NCI-H1694 treated with DMSO at 0.1 percent for 48 hours (cell line): ENCODE measurements at regions not wholly inside any gene's neighbourhood (a gene's known extent, or its start where the extent isn't known, plus 50 kb on each side); places are given as distances from the start of the nearest gene placed in this dataset.

Source experiments
- DNase-seq: peaks from one replicate; lab custom pipeline; 2025; lab: John Stamatoyannopoulos, UW

DNA sequence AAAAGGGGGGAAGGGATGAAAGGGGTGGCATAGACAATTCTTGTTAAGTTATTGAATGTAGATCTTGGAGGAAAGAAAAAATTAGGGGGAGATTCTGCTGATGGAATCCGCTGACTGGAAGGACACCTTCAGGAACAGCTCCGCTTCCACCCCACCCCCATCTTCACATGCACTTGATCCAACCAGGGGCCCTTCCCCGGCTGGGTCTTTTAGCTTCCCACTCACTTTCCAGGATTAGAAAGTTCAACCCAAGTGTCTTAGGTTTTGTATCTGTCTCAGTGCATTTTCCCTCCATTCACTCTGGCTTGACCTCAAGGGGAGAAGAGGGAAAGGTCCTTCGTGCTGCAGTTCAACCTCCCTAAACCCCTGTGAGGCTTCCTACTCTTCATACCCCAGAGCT, 141.4 kb downstream of the IRS2 start:
- no peak for DNase-seq

DNA sequence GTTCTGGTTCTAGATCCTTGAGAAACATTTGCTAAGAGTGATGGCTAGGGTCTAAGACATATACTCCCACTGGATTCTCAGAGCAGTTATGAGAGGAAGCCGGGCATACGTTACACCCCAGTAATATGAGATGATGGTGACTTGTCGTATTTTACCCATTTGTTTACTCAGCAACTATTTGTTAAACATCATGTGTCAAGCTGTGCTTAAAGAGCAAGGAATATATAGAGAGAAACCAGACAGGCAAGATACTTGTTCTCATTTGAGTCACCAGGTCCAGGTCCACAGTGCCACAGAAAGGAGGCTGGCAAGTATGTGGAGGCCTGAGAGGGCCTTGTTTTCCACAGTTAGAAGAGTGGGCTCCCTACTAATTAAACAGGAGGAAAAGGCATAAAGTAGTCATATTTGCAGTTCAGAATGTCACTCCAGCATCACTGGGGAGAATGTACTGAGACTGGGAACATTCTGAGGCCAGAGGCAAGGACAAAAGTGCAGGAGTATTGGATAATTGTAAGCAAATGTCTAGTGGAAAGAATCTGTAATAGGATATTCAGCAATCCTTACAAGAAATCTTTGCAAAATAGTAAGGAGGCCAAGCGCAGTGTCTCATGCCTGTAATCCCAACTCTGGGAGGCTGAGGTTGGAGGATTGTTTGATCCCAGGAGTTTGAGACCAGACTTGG, 142.2 kb downstream of the IRS2 start:
- DNase-seq: no peak

DNA sequence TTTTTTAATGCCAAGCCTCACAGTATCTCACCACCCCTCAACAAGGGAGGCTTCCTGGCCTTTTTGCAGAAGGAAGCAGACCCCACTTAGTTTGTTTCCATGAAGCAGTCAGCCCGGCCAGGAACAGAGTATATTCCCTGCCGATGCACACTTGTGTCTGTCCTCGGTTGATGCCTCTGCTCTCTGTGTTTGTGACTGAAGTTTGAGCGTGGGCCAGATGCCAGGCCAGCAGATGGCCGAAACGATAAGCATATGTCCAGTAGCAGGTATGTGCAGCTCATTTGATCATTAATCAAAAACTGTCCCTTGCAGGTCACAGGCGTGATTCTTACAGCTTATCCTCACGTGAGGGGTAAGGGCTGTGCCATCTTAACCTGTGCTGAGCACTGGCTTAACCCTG, 144.0 kb downstream of the IRS2 start:
- DNase-seq: no peak

DNA sequence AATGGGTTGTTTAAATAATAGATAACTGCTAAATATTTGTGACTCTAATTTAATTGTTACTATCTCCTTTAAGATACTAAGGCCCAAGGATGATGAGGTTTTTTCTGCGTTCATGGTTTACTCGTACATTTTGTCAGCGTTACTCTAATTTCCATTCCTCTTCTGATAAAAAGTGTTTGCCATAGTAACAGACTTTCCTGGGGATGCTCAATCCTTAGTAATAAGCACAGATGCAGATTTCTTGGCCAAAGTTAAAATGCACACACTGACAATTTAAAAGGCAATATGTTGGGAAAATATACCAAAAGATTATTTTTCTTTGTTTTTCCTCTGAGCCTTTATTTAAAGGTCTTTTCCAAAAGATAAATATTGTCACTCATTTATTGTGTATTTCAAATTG, 149.6 kb downstream of the IRS2 start:
- no peak for DNase-seq

DNA sequence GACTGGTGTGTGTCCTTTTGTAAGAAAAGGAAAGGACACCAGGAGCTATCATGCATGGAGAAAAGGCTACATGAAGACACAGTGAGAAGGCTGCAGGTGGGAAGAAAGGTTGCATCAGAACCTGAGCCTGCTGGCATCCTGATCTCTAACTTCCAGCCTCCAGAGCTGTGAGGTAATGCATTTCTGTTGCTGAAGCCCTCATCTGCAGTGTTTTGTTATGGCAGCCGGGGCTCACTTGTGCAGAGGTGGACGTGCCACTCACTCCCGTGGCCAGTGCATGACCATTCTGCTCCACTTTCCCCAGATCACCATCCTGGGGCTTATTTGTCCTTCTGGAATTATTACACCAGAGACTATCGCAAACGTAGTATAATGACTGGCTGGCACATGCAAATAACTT, 155.3 kb downstream of the IRS2 start:
- DNase-seq: no peak

DNA sequence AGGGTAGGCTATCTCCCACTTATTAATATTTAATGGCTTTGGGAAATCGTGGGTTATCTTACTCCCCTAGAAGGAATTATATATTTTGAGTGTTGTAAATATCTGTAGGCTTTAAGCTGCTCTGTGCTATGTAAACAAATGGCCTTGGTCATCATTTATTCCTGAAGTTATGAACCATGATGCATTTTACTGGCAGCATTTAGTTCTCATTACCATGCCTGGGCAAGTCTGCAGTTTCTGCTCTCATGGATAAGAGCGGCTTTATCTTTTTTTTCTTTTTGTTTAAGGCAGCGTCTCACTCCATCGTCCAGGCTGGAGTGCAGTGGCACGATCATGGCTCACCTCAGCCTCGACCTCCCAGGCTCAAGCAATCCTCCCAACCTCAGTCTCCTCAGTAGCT, 156.1 kb downstream of the IRS2 start:
- no peak for DNase-seq

DNA sequence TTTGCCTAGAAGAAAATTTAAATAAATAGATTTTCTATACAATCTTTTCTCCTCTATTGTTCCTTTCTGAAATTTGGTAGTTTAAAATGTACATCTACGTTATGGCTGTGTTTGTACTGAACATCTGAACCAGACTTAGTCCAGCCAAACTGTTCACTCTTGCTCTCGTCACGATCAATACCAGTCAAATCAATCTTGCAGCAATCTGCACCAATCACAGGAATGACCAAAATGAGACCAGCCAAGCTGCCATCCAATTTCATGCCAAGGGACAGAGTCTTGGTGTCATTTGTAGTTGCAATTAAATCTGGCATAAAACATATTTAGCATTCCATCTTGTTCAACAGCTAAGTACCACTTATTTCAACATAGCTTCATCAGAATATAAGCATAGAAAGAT, 156.6 kb downstream of the IRS2 start:
- DNase-seq: no peak

DNA sequence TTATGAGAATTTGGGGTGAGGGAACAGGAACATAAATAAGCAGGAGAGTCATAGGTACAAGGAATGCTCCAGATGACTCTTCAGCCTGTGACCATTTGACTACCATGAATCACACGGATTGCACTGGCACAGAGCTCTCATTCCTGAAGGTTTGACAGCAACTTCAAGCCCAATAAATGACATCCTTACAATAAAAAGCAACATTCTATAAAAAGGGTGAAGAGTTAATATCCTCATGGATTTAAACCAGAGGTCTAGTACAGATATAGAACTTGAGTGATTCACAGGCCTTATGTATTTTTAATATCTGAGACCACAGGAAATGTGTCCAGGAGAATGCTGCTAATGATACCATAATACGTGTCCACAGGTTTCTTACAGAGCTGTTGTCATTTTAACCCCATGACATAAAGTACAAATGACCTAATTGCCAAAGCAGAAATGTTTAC, 158.1 kb downstream of the IRS2 start:
- no peak for DNase-seq

DNA sequence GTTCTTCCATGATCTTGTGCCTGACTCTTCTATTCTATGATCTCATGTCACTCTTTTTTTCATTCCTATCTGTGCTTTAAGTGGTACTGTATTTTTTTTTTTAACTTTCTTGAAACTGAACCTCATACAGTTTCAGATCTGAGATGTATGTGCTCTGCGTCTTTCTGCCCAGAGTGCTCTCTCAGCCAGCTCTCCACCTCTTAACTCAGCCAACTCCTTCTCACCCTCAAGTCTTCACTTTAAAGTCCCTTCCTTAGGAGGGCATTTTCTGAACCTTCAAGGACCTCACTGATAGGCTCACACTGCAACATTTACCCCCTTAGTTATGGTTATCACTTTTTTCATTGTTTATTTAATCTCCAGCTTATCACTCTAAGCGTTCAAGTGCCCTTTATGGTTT, 158.7 kb downstream of the IRS2 start:
- no peak for DNase-seq

DNA sequence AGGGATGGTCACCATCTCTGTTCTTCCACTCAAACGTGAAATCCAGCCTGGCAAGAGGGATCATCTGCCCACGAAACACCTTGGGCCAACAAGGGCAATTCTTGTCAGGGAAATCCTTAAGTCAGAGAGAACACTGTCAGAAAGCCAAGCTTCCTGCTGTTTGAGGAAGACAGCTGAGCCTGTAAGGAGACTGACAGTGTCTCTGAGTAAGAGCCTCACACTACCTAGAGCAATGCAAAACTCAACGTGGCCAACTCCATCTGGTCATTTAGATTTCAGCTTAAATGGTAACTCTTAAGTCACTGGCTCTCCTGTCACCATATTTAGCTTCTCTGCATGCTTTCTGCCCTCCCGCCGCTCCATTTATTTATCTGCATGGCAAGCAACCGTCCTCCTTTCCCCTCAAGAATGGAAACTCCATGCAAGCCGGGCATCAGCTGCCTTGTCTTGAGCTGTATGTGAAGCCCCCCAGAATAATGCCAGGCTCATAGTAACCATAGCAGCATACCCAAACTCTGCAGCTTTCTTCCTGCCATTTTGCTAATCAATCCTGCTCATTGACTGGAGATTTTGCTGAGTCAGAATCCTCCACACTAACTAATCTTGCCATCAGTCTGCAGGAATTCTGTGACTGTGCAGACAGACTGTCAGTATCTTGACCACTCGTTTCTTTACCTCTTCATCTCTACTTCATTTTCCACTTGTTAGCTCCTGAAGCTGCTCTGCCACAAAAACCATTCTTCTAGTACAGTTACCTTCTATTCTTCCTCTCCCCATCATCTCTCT, 159.8 kb downstream of the IRS2 start:
- DNase-seq: no peak

DNA sequence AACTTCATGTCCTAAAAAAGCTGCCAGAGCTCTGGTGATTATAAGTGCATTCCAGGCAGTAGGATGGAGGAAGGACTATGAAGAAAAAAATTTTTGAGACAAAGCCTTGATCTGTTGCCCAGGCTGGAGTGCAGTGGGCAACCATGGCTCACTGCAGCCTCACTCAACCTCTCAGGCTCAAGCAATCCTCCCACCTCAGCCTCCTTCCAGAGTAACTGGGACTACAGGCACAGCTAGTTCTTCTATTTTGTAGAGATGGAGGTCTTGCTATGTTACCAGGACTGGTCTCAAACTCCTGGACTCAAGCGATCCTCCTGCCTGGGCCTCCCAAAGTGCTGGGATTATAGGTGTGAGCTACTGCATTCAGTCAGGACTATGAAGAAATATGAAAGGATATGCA, 161.2 kb downstream of the IRS2 start:
- no peak for DNase-seq

DNA sequence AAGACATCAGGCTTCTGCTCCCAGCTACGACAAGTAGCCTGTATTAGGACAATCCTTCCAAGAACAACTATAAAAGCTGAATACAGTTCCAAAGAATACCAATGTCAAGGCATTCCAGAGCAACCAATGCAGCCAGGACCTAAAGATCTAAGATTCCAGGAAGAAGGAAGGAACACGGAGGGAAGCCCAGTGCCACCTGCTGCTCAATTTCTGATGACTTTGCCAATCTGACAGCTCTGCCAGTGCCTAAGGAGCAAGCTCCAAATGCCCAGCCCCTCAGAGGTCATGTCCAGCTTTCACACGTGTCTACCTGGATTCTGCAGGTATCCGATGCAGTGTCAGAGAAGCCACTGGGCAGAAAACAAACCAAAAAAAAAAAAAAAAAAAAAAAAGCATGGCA, 164.4 kb downstream of the IRS2 start:
- no peak for DNase-seq

DNA sequence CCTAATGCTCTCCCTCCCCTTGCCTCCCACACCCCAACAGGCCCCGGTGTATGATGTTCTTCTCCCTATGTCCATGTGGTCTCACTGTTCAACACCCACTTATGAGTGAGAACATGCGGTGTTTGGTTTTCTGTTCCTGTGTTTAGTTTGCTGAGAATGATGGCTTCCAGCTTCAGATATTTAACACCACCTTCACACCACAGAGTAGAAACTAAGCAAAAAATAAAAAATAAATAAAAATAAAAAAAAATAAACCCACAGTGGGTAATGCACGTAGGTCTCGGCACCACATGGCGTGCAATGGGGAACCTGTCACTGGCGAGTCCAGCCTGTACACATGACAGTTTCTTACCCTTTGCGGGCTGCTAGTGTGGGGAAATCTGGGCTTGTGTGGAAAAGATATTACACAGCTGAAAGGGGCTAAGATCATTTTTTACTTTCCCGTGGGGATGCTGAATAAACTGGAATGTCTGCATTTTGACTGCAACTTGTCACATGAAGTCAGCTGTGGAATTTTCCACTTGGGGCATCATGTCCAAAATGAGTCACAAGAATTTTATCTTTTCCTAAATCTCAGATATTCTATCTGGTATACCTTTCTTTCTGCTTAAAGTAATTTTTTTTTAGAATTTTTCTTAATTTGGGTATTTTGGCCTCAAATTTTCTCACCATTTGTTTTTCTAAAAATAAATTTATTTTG, 170.5 kb downstream of the IRS2 start:
- no peak for DNase-seq

DNA sequence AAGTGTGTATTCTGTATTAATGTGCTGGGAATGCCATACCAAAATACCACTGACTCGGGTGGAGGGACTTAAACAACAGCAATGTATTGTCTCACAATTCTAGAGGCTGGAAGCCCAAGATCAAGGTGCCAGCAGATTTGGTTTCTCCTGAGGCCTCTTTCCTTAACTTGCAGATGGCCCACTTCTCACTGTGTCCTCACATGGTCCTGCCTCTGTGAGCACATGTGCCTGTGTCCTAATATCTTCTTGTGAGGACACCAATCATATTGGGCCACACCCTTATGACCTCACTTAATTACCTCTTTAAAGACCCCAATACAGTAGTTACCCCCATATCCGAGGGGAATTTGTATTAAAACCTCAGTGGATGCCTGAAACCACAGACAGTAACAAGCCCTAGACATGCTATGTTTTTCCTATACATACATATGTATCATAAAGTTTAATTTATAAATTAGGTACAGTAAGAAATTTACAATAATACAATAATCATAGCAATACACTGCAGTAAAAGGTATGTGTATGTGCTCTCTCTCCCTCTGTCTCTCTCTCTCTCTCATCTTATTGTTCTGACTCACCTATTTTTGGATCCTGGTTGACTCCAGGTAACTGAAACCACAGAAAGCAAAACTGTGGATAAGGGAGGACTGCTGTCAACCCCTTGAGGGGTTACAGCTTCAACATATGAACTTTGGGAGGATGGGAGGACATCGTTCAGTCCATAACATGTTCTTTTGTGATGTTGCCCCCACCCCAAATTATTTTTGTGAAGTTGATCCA, 174.3 kb downstream of the IRS2 start:
- DNase-seq: no peak

DNA sequence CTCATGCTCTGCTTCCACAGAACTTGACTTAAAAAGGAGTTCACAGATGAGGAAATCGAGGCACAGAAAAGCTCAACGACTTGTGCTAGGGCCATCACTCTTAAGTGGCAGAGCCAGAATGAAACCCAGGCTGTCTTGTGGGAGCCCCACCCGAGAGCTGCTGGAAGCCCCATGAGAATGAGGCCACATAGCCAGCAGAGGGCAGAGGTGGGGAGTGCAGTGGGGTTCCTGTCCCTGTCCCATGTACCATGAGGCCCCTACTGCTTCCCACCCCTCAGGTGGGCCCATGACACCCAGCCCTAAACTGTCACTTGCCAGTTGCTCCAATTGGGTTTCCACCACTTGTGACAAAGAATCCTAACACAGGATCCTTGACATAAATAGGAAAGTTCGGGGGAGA, 175.9 kb downstream of the IRS2 start:
- DNase-seq: no peak

DNA sequence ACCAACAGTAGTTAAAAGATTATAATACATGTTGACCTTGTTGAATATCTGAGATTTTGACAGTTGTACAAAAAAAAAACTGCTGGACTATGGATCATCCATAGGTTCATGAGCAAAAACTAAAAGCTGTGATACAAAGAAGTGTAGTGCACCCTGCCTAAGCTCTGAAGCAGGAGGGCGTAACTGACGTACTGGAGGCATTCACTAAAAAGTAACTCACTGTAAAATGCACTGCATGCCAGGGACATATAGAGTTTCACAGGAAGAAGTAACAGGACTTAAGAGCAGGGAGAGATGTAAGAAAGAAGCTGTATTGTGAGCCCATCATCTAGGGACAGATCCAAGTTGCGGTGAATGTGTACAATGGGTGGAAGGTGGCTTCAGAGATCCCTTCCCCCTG, 177.9 kb downstream of the IRS2 start:
- no peak for DNase-seq

DNA sequence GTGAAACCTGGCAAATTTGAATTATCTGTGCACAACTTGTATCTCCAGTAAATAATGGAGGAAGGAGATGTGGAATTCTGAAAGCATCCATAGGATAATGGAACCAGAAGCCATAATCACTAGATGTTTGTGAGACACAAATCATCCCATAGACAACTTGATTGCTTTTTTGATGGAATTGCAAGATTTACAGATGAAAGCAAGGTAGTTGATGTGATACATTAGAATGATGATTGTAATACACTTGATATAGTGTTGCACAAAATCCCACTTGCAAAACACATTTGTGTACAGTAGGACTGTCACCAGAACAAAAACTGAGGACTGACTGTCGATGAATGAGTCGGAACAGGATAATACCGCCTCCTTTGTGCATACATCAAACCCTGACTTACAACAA, 178.3 kb downstream of the IRS2 start:
- DNase-seq: no peak

DNA sequence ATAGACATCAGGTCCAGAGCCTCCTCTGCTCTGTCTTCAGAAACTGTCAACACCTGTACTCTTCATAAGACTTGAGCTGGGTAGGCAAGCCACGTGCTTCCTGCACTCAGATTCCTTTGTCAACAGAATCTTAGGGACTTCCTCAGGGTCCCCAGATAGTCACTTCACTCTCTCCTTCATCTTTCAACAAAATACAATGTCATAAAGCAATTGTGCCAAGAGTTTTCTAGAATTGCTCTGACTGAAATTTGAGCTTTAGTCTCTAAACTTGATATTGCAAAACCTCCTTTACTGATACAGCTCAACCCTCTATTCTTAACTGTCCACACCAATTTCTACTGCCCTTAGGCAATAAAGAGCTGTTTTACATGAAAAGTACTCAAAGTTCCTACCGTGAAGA, 179.9 kb downstream of the IRS2 start:
- DNase-seq: no peak

DNA sequence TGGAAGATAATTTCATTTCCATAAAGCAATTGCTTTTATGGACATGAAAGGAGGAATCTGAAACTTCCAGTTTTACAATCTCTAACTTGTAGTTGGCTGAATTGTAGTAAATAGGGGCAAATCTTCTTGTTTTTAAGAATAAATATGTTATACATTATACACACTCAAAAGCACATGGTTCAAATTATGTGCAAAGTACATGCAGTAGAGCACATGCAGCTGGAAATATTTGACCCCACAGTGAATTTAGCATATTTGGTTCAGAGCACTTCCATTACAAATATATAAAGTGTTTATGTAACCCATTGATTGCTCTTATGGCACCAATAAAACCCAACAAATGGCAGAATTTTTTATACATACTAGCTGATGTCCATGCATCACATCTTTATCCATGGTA, 180.5 kb downstream of the IRS2 start:
- no peak for DNase-seq

DNA sequence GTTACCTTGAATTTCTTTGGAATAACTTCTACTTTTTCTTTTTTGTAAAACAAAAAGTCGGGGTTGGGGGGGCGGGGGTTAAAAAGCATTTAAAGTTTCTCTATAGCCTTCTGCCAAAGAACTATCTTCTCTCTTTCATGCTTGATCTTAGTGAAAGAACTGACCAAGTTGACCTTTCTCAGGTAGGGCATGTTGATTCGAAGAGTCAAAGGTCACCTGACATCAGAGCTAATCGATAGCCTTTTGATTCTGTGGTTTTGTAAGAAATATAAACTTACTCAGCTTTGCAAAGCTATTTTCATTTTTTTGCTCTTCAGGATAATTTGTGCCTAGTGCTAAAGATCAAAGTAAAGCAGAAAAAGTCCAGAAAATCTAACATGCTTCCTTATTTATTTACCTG, 181.5 kb downstream of the IRS2 start:
- no peak for DNase-seq

DNA sequence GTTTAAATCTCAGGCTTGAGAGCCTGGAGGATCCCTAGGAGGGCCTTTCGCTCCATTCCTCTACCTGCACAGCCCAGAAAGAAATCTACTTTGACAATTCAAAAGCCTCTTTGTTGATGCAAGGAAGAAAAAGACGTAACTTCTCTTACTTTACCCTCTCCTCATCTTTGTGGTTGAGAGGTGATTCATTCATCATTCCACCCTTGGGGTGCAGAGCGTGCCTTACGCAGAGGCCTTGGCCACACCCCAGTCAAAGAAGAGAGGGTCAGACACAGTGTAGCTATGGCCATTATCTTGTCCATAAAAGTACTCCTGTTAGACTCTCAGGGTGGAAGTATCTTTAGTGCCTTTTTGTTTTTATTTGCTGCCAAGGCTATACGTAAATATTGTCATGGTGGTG, 184.0 kb downstream of the IRS2 start:
- no peak for DNase-seq

DNA sequence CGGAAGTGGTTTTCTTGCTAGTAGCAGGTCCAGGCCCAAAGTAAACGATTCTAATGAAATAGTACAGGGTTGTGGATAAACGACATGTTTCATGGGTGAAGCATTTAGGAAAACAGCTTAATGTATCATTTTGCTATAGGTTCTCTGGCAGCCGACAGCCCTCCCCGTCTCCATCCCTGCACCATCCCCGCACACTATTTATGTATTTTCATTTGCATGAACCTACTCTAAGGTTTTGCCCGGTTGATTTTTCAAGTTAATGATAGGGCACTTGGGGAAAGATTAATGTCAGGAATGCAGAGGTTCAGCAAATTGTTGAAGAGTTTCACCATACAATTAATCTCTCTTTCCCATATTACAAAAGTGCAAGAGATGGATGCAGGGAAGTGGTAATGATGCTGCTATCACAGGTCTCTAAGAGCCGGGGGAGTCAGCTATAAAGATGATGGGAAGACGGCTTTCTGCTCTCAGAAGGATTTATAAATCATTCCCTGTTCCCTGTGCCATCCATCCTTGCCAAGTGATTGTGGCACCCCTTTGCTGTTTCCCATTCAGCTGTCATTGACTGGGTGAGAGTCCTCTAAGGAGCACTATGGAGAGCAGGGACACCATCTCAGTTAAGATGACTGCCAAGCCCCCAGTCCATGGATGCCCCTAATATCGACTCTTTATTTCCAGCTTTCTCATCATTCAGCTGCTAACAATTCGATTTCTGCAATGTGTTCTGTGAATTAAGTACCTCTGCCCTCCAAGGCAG, 186.3 kb downstream of the IRS2 start:
- DNase-seq: no peak
